Testis (tissue), 2 donors: ENCODE measurements at regions not wholly inside any gene's neighbourhood (a gene's known extent, or its start where the extent isn't known, plus 50 kb on each side); places are given as distances from the start of the nearest gene placed in this dataset.

Experiments
- CTCF ChIP-seq, 3 experiments: fragments of 450-650 bp in 2 of 3; fragments of 200-600 bp in 1 of 3; sonication (generic) in 1 of 3; IDR thresholded peaks; one replicate each; pipeline ENCODE4 v1.5.1; 2016 to 2019; ENCODE audit warnings: antibody characterized with exemption in 3 of 3, mild to moderate bottlenecking in 2 of 3, moderate library complexity in 1 of 3
- POLR2A ChIP-seq: fragments of 450-650 bp; IDR thresholded peaks from one replicate; pipeline ENCODE4 v1.6.1; 2017; ENCODE audit warnings: antibody characterized with exemption, mild to moderate bottlenecking, moderate library complexity

GRCh38 chr2:122421775-122422174 is 666.3 kb downstream of the TSN start:
- no peak for TF ChIP-seq CTCF (IDR thresholded peaks at IDR 0.05)
- TF ChIP-seq POLR2A = no peak
